HUES48 (cell line): ENCODE measurements at regions not wholly inside any gene's neighbourhood (a gene's known extent, or its start where the extent isn't known, plus 50 kb on each side); places are given as distances from the start of the nearest gene placed in this dataset.

Source experiments
- H3K27ac ChIP-seq: one replicate; pipeline ENCODE4 v1.7.0; 2013; ENCODE audit warnings: low read depth, low read length, inconsistent platforms
- H3K27me3 ChIP-seq: 2 replicates; pipeline ENCODE4 v1.6.1; 2013; ENCODE audit warnings: mild to moderate bottlenecking, low read length; ENCODE audit not compliant: control insufficient read depth, insufficient read depth
- H3K36me3 ChIP-seq: 2 replicates; pipeline ENCODE4 v1.6.1; 2013; ENCODE audit warnings: low read length; ENCODE audit not compliant: control insufficient read depth, insufficient read depth
- H3K4me1 ChIP-seq: 2 replicates; pipeline ENCODE4 v1.6.1; 2013; ENCODE audit warnings: mild to moderate bottlenecking, low read length; ENCODE audit not compliant: control insufficient read depth, insufficient read depth
- H3K4me3 ChIP-seq: 2 replicates; pipeline ENCODE4 v1.5.1; 2013; ENCODE audit warnings: mild to moderate bottlenecking, low read depth, low read length
- H3K9ac ChIP-seq: 2 replicates; pipeline ENCODE4 v1.6.1; 2013; ENCODE audit warnings: mild to moderate bottlenecking, low read depth, low read length, moderate library complexity
- H3K9me3 ChIP-seq: 2 replicates; pipeline ENCODE4 v1.6.1; 2013; ENCODE audit warnings: low read length; ENCODE audit not compliant: control insufficient read depth, insufficient read depth

- H3K4me1 ChIP-seq, result no peaks in the 10 kb centered on the region
- H3K27ac ChIP-seq, result no peak overlapping the region
- H3K27me3 ChIP-seq, result no peaks in the 10 kb centered on the region
Observed at GRCh38 chr2:136582628-136583205, 182.6 kb upstream of the THSD7B start.

GRCh38 chr2:136572335-136572734 lies 193.0 kb upstream of the THSD7B start:
- H3K4me3 ChIP-seq, result no peak overlapping the region
- no peaks in the 10 kb centered on the region for H3K4me1 ChIP-seq
- no peaks in the 10 kb centered on the region for H3K36me3 ChIP-seq
- no peak overlapping the region for H3K9ac ChIP-seq
- no peaks in the 10 kb centered on the region for H3K9me3 ChIP-seq
- H3K27ac ChIP-seq, result no peak overlapping the region
- no peaks in the 10 kb centered on the region for H3K27me3 ChIP-seq

More at GRCh38 chr2:136582628-136583205, 182.6 kb upstream of the THSD7B start:
- H3K9me3 ChIP-seq, result 0 out of 2 replicates have a peak, but pooled peaks cover under 1% of the 10 kb centered on the region
- no peak overlapping the region for H3K4me3 ChIP-seq
- H3K36me3 ChIP-seq, result no peaks in the 10 kb centered on the region
- H3K9ac ChIP-seq, result no peak overlapping the region

GRCh38 chr2:136557203-136557602 lies 208.1 kb upstream of the THSD7B start:
- no peak overlapping the region for H3K4me3 ChIP-seq
- H3K36me3 ChIP-seq, result no peaks in the 10 kb centered on the region
- H3K9ac ChIP-seq, result no peak overlapping the region
- H3K27me3 ChIP-seq, result no peaks in the 10 kb centered on the region
- H3K9me3 ChIP-seq, result no peaks in the 10 kb centered on the region
- peaks cover 13% of the 10 kb centered on the region; the same call in 1 of the 2 replicates for H3K4me1 ChIP-seq
- H3K27ac ChIP-seq, result no peak overlapping the region

- H3K9ac ChIP-seq, result no peak overlapping the region
- peaks cover 13% of the 10 kb centered on the region; the same call in 1 of the 2 replicates for H3K4me1 ChIP-seq
Observed at GRCh38 chr2:136550181-136550580, 215.2 kb upstream of the THSD7B start.

GRCh38 chr2:136539355-136539754 lies 226.0 kb upstream of the THSD7B start:
- no peaks in the 10 kb centered on the region for H3K9me3 ChIP-seq
- H3K27me3 ChIP-seq, result no peaks in the 10 kb centered on the region
- no peak overlapping the region for H3K4me3 ChIP-seq
- no peaks in the 10 kb centered on the region for H3K4me1 ChIP-seq
- no peak overlapping the region for H3K27ac ChIP-seq
- H3K9ac ChIP-seq, result no peak overlapping the region
- no peaks in the 10 kb centered on the region for H3K36me3 ChIP-seq

More at GRCh38 chr2:136550181-136550580, 215.2 kb upstream of the THSD7B start:
- Histone ChIP-seq H3K4me3 (no peak overlapping the region), H3K27ac (no peak overlapping the region), H3K9me3 (no peaks in the 10 kb centered on the region), H3K36me3 (no peaks in the 10 kb centered on the region), H3K27me3 (no peaks in the 10 kb centered on the region)

GRCh38 chr2:136538489-136538888 lies 226.9 kb upstream of the THSD7B start:
- Histone ChIP-seq H3K4me3 (no peak overlapping the region), H3K27ac (no peak overlapping the region), H3K4me1 (no peaks in the 10 kb centered on the region), H3K27me3 (no peaks in the 10 kb centered on the region), H3K9me3 (no peaks in the 10 kb centered on the region), H3K36me3 (no peaks in the 10 kb centered on the region), H3K9ac (no peak overlapping the region)

- H3K27me3 ChIP-seq, result no peaks in the 10 kb centered on the region
- no peak overlapping the region for H3K9ac ChIP-seq
- no peaks in the 10 kb centered on the region for H3K9me3 ChIP-seq
- H3K27ac ChIP-seq, result no peak overlapping the region
- no peaks in the 10 kb centered on the region for H3K4me1 ChIP-seq
- no peaks in the 10 kb centered on the region for H3K36me3 ChIP-seq
- H3K4me3 ChIP-seq, result no peak overlapping the region
Observed at GRCh38 chr2:136534811-136535210, 230.5 kb upstream of the THSD7B start.

GRCh38 chr2:136532171-136532570 lies 233.2 kb upstream of the THSD7B start:
- Histone ChIP-seq H3K9ac (no peak overlapping the region), H3K36me3 (no peaks in the 10 kb centered on the region), H3K27ac (no peak overlapping the region), H3K4me3 (no peak overlapping the region), H3K9me3 (no peaks in the 10 kb centered on the region), H3K27me3 (no peaks in the 10 kb centered on the region), H3K4me1 (no peaks in the 10 kb centered on the region)

GRCh38 chr2:136531731-136532130 lies 233.6 kb upstream of the THSD7B start:
- Histone ChIP-seq H3K9ac (no peak overlapping the region), H3K4me1 (no peaks in the 10 kb centered on the region), H3K27me3 (no peaks in the 10 kb centered on the region), H3K36me3 (no peaks in the 10 kb centered on the region), H3K9me3 (no peaks in the 10 kb centered on the region), H3K4me3 (no peak overlapping the region), H3K27ac (no peak overlapping the region)

- no peak overlapping the region for H3K4me3 ChIP-seq
Observed at GRCh38 chr2:136530146-136530545, 235.2 kb upstream of the THSD7B start.

GRCh38 chr2:136527560-136527959 lies 237.8 kb upstream of the THSD7B start:
- Histone ChIP-seq H3K4me1 (no peaks in the 10 kb centered on the region), H3K9ac (no peak overlapping the region), H3K27me3 (no peaks in the 10 kb centered on the region), H3K9me3 (no peaks in the 10 kb centered on the region), H3K4me3 (no peak overlapping the region), H3K36me3 (no peaks in the 10 kb centered on the region), H3K27ac (no peak overlapping the region)

More at GRCh38 chr2:136530146-136530545, 235.2 kb upstream of the THSD7B start:
- H3K36me3 ChIP-seq, result no peaks in the 10 kb centered on the region
- no peaks in the 10 kb centered on the region for H3K4me1 ChIP-seq
- H3K27me3 ChIP-seq, result no peaks in the 10 kb centered on the region
- H3K27ac ChIP-seq, result no peak overlapping the region
- no peak overlapping the region for H3K9ac ChIP-seq
- no peaks in the 10 kb centered on the region for H3K9me3 ChIP-seq
